AG04450 (cell line): ENCODE measurements at regions not wholly inside any gene's neighbourhood (a gene's known extent, or its start where the extent isn't known, plus 50 kb on each side); places are given as distances from the start of the nearest gene placed in this dataset.

Source experiments
- CTCF ChIA-PET: fragments of 300-600, 350-600 bp; formaldehyde crosslinking; extraction: SDS; loops from one replicate; lab custom pipeline; 2022; ENCODE audit warnings: antibody characterized with exemption, inconsistent platforms; lab: Charles Lee
- POLR2A ChIA-PET: fragments of 350-600 bp; formaldehyde crosslinking; extraction: SDS; loops from one replicate; lab custom pipeline; 2021; ENCODE audit warnings: antibody characterized with exemption, inconsistent platforms; lab: Yijun Ruan, JAX
- DNase-seq: peaks from one replicate; pipeline ENCODE4 v3.0.0-alpha.2; 2011; ENCODE audit warnings: low read depth, low spot score
- H3K27ac ChIP-seq: one replicate; pipeline ENCODE4 v1.5.1; 2012; ENCODE audit warnings: low read depth, low read length, control low read depth
- H3K27me3 ChIP-seq: one replicate; pipeline ENCODE4 v1.6.0; 2012; ENCODE audit warnings: low read length; ENCODE audit not compliant: control insufficient read depth, insufficient read depth
- H3K4me3 ChIP-seq: 2 replicates; pipeline ENCODE4 v1.5.1; 2011; ENCODE audit warnings: mild to moderate bottlenecking, low read depth, low read length, control low read depth
- H3K9me3 ChIP-seq: 2 replicates; pipeline ENCODE4 v1.5.1; 2012; ENCODE audit warnings: low read length; ENCODE audit not compliant: control insufficient read depth, insufficient read depth
- TF ChIP-seq, protein P1 (sequence below): IDR thresholded peaks from 2 replicates; pipeline ENCODE4 v1.5.1; 2011; ENCODE audit warnings: low read depth, low read length, control low read depth, inconsistent platforms

DNA sequence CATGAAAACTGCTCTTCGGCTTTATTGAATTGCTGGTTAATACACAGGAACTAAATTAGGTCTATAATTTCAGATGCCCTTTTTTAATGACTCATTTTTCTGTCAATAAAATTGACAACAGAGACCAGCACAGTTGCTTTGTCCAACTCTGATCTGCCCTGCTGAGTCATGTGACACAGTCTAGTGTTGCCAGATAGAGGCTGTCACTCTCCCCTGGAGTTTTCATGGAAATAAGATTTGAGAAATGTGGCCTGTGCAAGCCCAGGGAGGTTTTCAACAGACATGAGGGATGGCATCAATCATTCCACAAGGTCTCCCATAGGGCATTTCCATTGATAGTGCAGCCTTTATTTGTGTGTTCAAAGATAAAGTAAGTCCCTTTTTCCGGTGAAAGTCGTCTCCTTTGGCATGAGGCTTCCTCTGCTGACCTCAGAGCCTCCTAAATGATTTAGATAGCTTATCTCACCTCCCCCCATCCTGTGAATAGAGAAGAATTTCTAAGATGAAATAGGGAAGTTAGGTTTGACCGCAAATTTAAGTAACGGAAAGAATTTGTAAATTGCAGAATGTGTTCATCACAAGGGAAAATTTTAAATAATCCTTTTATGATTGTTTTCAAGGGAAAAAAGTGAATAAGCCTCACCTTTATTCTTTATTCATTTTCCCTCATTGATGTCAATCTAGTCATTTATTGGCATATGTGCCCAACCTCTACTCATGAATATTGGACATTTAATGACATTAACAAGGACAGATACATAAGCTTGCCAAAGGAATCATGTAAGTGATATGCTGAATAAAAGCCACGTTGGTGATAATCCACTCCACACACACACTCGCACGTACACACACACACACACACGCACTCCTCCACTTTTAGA, 277.7 kb downstream of the ADGB start:
- Histone ChIP-seq H3K27ac (no peak overlapping the region), H3K9me3 (no peaks in the 10 kb centered on the region), H3K27me3 (no peaks in the 10 kb centered on the region), H3K4me3 (no peak overlapping the region)
- TF ChIP-seq, protein P1, sequence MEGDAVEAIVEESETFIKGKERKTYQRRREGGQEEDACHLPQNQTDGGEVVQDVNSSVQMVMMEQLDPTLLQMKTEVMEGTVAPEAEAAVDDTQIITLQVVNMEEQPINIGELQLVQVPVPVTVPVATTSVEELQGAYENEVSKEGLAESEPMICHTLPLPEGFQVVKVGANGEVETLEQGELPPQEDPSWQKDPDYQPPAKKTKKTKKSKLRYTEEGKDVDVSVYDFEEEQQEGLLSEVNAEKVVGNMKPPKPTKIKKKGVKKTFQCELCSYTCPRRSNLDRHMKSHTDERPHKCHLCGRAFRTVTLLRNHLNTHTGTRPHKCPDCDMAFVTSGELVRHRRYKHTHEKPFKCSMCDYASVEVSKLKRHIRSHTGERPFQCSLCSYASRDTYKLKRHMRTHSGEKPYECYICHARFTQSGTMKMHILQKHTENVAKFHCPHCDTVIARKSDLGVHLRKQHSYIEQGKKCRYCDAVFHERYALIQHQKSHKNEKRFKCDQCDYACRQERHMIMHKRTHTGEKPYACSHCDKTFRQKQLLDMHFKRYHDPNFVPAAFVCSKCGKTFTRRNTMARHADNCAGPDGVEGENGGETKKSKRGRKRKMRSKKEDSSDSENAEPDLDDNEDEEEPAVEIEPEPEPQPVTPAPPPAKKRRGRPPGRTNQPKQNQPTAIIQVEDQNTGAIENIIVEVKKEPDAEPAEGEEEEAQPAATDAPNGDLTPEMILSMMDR, result no peak
- DNase-seq, result no peak
- ChIA-PET CTCF (no interaction called here), POLR2A (no interaction called here)

DNA sequence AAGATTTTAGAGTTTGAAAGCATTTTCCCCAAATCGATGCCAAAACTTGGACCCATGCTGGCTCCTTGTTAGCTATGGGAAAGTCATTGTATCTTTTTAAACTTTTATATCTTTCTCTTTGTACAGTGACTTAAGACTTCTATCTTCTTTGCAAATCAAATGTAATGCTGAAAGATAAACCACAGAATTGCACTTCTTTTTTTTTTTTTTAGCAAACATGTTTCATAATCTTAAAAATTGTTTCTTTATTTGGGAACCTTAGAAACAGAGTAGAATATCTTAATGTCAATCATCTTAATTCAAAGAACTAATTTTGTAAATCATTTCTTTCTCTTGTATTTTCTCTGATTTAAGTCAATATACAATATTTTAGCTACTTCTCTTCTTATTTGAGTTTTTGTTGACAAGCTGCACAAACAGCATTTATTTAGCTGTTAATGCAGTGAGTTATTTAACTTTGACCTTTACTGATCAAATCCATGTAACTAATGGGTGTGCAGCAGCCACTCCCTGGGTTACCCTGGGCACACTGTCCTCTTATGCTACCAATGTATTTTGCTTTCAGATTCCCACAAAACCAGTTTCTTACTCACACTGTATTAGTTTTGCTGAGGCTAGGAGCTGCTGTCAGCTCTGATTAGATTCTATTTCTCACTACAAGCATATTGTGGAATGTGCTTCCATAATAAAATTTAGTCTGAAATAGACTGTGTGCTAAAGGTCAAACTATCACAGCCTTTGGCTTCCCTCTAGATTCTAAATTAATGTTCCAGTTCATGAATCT, 279.6 kb downstream of the ADGB start:
- no peak for DNase-seq
- ChIA-PET POLR2A (no interaction called here), CTCF (interaction anchor here (0.6 kb wide), 1 partner anchor 525 kb away, joined by 3 read pairs; no protein-coding TSS in a partner anchor)
- TF ChIP-seq, protein P1, result no peak
- Histone ChIP-seq H3K9me3 (no peaks in the 10 kb centered on the region), H3K27me3 (no peaks in the 10 kb centered on the region), H3K4me3 (no peak overlapping the region), H3K27ac (no peak overlapping the region)

DNA sequence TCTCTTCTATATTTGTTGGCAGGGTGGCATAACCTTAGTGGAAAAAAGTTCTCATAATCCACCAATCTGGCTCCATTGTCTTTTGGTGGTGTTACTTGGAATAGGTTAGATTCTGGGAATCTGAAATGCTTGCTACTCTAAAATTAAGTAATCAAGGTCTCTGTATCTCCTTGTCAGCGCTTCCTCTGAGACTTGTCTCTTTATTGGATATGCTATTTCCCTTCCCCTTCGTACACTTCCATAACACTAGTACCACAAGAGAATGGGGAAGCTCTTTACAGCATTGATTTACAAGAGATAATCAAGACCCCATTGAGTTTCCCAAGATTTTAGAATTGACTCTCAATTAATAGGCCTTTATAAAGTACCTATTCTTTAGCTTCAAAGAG, 280.2 kb downstream of the ADGB start:
- H3K4me3 ChIP-seq, result no peak overlapping the region
- peaks cover 2% of the 10 kb centered on the region; the same call in 1 of the 2 replicates for H3K9me3 ChIP-seq
- ChIA-PET POLR2A (no interaction called here), CTCF (interaction anchor here (0.6 kb wide), 1 partner anchor 525 kb away, joined by 3 read pairs; no protein-coding TSS in a partner anchor)
- H3K27me3 ChIP-seq, result no peaks in the 10 kb centered on the region
- TF ChIP-seq, protein P1, result no peak
- no peak overlapping the region for H3K27ac ChIP-seq
- DNase-seq, result no peak

DNA sequence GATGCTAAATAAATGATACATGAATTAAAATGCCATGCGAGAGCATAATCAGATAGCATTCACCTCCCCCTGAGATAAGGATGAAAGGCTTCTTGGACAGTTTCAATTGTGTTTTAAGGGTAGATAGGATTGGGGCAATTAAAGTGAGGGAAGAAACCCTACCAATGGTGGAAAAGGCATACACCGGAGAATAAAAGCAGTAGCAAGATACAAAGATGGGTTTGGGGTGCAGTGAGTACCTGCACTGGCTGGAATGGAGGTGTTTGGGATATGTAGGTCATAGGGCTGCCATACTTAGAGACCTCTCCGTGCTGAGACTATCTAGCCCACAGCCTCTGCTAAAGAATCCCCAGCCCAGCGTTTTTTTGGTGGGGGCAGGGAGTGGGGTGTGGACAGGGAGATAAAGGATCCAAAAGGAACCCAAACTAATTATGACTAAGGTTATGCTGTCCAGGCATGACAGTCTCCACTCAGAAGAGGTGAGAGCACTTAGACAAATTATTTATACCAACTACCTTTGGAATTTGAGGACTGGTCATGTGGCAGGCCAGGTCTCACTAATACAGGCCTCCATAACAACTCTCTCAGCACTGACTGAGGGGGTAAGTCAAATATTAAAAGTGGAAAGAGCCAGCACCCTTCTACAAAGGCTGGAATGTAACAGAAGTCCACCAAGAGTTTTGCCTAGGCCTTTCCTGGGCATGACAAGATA, 280.8 kb downstream of the ADGB start:
- H3K27ac ChIP-seq, result no peak overlapping the region
- no peak for DNase-seq
- POLR2A ChIA-PET, result no interaction called here

More for the DNA sequence above, 280.8 kb downstream of the ADGB start:
- H3K9me3 ChIP-seq, result peaks cover 2% of the 10 kb centered on the region; the same call in 1 of the 2 replicates
- CTCF ChIA-PET, result no interaction called here
- H3K27me3 ChIP-seq, result no peaks in the 10 kb centered on the region
- H3K4me3 ChIP-seq, result no peak overlapping the region
- TF ChIP-seq, protein P1, result no peak
